NCI-H2171 (cell line): ENCODE measurements at regions not wholly inside any gene's neighbourhood (a gene's known extent, or its start where the extent isn't known, plus 50 kb on each side); places are given as distances from the start of the nearest gene placed in this dataset.
"Not testable (repeated sequence)": the region's sequence is repeated elsewhere in the genome, so short reads cannot be mapped to it uniquely, and the experiment has no call there.

Source experiments
- DNase-seq: peaks from one replicate; lab custom pipeline; 2025; lab: John Stamatoyannopoulos, UW

DNA sequence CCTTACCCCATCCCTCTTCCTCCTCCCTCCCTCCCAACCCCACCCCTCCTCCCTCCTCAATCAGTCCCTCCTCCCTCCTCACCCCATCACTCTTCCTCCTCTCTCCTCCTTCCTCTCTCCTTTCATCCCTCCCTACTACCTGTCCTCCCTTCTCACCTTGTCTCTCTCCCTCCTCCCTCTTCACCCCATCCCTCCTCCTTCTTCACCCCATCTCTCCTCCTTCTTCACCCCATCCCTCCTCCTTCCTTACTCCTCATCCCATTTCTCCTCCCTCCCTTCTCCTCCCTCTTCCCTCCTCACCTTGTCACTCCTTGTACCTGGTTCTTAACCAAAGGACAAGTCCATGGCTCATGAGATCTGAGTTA, 222.4 kb downstream of the TTLL2 start:
- DNase-seq = no peak

DNA sequence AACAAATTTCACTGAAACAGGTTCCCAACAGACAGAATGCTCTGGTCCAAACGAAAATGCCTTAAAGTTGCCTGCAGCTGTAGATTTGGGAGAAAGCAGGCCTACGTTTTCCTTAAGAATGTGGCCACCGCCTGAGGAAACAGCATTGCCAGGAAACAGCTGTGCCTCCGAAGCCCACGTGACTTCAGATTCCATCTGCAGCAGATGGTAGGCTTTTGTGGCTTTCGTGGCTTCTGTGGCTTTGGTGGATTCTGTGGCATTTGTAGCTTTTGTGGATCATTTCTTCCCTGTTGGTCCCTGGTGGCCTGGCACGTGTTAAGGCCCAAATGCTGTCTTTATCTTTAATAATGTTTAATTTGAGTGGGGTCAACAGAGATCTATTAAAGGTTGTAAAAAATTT, 222.9 kb downstream of the TTLL2 start:
- DNase-seq = no peak

GRCh38 chr6:167548451-167548850, 223.6 kb downstream of the TTLL2 start:
- no peak for DNase-seq

GRCh38 chr6:167549213-167549612, 224.3 kb downstream of the TTLL2 start:
- no peak for DNase-seq

DNA sequence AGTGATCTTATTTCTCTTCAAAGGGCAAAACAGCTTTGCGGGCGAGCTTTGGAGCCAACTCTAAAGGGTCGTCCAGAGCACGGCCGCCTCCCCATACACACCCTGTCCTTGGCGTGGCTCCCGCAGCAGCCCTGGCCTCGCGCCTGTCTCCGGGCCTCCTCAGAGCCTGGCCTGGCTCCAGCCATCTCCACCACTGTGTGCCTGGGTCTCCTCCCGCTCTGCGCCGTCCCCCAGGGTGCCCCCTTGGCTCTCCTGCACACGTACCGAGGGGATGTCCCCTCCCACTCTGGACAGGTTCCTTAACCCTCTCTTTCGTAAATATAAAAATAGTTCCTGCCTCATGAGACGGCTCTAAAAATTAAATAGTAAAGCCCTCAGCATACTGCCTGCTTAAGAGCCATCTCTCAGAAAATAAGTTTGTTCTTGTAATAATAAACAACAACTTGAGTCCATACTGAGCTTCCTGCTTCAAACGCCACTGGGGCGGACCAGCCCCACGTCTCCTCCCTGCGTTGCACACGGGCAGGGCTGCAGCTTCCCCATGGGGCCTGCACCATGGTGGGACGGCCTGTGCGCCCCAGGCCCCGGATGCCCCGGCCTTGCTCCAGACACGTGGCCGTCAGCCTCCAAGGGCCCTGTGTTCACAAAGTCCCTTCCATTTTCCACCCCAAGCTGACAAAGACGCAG, 226.2 kb downstream of the TTLL2 start:
- DNase-seq = no peak

GRCh38 chr6:167551628-167552257, 226.9 kb downstream of the TTLL2 start:
- no peak for DNase-seq

DNA sequence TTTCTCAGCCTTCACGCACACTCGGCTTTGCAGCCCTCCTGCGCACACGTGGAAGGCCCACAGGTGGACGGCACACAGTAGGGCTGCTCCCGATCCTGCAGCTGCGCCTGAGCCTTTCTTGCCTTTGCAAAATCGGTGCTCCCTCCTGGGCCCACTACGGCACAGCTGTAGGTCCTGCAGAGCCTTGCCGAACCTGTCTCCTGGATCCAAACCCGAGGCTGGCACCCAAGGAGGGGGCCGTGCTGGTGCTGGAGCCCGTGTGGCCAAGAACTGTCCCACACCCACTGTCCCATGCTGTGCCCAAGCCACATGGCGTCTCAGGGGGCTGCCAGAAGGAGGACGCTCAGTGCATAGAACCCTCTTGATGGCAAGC, 227.4 kb downstream of the TTLL2 start:
- no peak for DNase-seq

DNA sequence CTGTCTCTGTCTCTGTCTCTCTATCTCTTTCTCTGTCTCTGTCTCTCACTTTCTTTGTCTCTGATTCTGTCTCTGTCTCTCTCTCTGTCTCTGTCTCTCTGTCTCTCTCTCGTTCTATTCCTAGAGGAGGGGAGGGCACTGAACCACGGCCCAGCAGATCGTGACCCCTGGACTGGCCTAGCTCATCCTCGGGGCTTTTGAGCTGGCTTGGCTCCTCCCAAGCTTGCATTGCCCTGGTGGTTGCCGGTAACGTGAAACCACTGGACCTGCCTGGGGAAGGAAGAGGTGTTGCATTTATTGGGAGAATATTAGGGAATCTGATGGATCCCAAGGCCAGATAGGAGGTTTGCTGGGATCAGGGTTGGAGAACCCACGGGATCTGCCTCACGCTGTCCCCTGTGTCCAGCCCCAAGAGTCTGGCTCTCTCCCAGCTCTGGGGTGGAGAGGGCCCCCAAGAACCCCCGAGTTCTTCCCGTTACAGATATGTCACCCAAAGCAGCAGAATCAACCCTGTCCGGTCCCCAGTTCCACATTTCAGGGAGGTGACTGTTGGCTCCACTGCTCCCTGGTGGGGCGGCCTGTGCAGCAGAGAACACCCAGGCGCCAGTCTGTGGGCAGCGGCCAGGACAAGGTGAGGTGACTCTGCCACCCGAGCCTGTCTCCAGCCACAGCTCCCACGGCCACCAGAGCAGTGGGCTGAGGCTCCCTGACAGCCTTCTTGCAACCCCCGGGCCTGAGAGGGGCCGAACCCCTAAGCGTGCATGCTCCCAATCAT, 228.3 kb downstream of the TTLL2 start:
- no peak for DNase-seq

DNA sequence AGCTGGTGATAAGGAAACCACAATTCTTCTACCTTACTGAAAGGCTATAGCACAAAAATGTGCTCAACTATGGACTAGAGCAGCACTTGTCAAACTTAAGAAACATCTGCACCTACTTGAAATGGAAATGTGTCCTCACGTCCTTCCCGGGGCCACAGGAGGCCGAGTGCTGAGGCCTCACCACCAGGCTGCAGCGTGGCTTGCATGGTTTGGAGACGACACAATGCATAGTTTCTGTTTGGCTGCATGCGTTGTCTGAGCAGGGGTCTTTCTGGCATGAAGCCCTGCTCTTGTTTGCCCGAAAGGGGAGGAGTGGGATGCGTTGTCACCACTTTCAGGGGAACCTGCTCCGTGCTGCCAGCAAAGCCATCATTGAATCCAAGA, 228.8 kb downstream of the TTLL2 start:
- DNase-seq = no peak

DNA sequence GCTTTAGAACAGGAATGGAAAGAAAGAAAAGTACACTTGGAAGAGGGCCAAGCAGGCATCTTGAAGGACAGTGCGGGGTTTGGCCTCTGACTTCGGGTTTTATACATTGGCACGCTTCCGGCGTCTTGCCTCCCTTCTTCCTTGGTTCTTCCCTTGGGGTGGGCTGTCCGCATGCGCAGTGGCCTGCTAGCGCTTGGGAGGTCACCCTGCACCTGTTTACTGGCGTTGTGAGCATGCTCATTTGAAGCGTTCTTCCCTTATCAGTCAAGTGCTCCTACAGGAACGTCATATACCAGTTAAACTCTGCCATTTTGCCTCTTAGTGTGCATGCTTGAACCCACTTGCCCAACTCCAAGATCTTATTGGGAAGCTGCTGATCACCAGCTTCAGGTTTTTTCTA, 230.0 kb downstream of the TTLL2 start:
- DNase-seq = no peak

GRCh38 chr6:167555836-167556235, 230.9 kb downstream of the TTLL2 start:
- DNase-seq = no peak

DNA sequence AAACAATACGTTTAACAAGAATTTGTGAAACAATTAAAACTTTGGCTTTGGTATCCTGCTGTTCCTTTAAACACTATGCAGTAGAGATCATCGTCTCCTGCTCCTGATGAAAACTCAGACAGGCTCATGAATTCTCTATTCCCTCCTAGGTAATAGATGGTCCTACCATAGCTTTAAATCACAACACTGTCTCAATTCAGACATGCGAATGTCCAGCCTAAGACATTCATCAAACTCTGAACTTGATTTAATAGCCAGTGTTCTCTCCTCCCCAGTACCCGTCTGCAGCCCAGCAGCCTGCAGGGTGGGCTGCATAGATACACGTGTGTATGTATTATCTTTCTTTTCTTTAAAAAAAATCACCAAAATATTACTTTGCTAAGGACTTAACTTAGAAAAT, 232.8 kb downstream of the TTLL2 start:
- no peak for DNase-seq

DNA sequence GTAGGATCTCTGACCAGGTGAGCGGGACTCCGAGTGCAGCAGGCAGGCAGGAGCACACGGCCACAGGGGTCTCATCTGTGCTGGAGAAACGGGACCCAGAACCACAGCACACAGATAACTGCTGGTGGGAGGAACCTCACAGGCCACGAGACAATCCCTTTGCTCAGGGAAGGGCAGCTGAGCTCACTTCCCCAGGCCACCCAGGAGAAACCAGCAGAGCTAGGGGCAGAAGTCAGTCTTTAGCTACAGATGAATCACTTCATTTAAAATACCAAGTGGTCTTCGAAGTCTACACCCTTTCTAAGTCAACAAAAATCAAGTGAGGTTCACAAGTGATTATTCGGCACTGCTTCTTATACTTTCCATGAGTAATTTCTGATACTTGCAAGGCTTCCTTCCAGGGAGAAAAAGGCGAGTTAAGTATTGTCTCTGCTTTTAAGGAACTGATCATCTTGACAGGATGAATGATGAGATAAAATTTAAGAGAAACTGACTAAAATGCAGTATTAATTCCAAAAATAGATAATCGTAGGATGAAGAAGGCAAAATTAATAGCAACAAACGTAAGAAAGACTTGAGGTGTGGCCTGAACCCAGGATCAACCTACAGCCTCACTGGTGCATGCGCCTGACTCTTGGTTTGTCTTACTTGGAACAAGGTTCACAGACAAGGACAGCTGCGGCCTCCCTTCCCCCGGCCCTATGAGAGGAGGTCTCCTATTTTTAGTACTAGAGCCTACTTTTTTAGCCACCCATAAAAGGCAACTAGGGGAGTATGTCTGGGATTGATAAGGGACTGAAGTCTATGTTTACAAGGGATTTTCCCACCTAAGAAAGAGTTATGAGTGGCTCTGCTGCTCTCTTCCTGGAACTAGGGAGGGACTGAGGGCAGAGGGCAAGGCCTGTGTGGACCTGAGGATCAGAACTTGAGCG, 233.6 kb downstream of the TTLL2 start:
- no peak for DNase-seq

GRCh38 chr6:167559675-167560479, 235.0 kb downstream of the TTLL2 start:
- DNase-seq = no peak

DNA sequence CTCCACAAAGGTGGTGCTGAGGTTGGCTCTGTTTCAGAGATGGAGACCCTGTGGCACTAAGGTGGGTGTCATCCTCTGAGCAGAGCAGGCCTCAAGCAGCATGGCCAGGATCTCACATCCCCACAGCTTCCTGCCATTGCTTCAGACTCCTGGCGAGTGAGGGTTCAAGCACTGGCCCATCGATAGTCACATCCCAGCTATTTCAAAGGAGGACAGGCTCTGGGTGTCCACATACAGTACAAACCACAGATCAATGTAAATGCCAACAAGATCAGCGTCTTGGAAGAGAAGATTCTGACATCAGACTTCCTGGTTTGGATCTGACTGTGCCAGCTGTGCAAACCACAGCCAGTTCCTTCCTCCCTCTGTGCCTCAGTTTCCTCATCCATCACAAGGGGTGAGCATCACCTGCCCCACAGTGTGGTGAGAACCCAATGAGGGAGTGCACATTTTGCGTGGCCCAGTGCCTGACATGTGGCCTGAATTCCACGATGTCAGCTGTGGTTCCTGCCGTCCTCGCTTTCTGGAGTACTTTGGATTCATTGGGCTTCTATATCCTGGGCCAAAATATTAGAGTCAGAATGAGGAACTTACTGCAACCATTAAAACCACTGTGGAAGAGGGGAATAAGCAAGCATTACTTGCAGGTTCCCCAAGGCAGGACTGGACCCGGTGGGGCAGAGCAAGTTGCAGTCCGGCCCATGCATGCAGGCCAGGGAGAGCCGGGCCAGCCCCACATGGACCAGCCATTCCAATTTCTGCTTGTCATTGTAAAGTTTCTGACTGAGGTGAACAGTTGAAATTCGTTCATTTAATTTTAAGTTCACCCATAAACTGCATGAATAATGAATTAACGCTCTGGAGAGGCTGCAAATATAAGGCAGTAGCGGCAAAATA, 236.0 kb downstream of the TTLL2 start:
- DNase-seq = no peak

- not testable (repeated sequence) for DNase-seq
Observed at GRCh38 chr6:167562862-167563261, 238.0 kb downstream of the TTLL2 start.

DNA sequence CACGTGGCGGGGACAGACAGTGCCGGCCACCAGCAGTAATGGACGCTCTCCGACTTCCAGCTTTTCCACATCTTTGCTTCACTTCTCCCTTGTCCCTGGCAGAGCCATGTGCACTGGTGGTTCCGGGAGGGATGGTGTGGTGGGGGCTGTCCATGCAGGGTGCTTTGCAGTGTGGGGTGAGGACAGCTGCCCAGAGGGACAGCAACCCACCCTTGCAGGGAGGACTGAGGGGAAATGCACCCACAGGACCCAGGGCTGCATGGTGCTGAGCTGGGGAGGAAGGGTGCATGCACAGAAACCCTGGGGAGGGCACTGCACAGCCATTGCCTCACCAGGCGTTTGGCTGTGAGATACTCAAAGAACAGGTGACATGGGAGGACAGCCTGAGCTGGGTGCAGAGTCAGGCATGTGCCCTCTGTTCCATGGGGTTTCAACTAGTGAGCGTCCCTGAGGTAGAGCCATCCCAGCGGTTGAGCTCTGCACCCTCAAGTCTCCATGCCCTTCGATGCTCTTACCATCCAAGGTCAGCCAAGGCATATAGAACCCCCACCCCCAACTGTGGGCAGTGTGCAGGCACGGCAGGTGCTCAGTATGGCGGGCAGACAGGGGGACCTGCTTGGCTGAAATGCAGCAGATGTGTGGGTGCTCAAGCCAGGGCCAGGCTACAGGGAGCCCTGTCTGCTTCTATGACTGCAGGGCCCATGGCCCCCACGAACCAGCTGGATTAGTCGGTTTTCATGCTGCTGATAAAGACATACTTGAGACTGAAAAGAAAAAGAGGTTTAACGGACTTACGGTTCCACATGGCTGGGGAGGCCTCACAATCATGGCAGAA, 239.7 kb downstream of the TTLL2 start:
- DNase-seq = no peak

DNA sequence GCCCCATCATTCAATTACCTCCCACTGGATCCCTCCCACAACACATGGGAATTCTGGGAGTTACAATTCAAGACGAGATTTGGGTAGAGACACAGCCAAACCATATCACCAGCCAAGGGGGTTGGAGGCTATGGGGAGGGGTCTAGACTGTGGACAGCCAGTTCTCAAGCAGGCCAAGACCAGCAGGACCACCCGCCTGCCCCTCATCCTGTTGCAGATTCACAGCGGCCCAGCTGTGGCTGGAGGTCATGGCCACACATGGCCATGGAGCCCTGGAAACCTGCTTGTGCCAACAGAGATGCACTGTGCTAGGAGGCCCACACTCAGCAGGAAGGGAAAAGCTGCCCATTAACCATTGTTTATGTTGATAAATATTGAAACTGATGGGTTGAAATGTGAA, 240.5 kb downstream of the TTLL2 start:
- DNase-seq = no peak

DNA sequence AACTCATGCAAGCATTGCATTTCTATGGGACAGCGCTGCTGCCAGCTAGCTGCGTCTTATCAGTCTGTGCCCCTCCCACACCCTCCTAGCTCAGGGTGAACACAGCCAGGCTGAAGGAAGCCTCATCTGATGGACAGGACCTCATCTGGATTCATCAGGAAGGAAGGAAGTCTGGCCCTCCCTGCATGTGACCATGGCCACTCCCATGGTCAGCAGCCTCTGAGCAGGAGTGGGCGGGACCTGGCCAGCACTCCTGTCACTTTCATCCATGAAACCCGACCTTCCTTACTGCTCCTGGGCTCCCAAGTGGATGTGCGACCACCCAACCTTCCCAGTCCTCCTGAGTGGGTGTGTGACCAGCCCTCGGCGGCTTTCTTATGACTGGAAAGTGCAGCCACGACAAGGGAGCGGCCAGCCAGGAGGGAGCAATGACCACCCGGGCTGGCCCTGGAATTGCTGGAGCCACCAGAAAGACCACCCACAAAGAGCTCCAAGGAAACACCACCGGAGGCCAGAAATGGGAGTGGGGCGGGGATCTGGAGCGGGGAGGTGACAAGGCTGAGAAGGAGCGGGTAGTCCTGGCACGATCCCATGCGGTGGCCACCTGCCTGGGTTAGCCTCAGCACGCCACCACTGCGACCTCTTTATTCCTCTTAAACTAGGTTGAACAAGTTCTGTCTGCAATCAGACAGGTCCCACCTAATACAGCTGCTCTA, 241.2 kb downstream of the TTLL2 start:
- DNase-seq = no peak
